ENCODE measurements at regions not wholly inside any gene's neighbourhood (a gene's known extent, or its start where the extent isn't known, plus 50 kb on each side); places are given as distances from the start of the nearest gene placed in this dataset.

- Histone ChIP-seq H3K4me1 (ENCODE audit: low read length) (no peaks in the 10 kb centered on the region), H3K9ac (ENCODE audit: low read length) (no peak overlapping the region), H3K9me3 (ENCODE audit: insufficient read depth, low read length) (no peaks in the 10 kb centered on the region), H3K27me3 (ENCODE audit: low read depth, low read length) (no peaks in the 10 kb centered on the region), H3K4me3 (ENCODE audit: low read length) (no peak overlapping the region), H3K27ac (ENCODE audit: low read length) (no peak overlapping the region), H4K20me1 (ENCODE audit: insufficient read depth, low read length) (no peaks in the 10 kb centered on the region), H3K79me2 (ENCODE audit: low read length) (no peaks in the 10 kb centered on the region), H2AFZ (ENCODE audit: low read depth, low read length) (no peak overlapping the region), H3K36me3 (replicated peaks; ENCODE audit: low read depth, low read length) (no peaks in the 10 kb centered on the region), H3K4me2 (ENCODE audit: low read length) (no peak overlapping the region)
- TF ChIP-seq CTCF (IDR thresholded peaks at IDR 0.05; ENCODE audit: low read depth, low read length): no peak
Observed at GRCh38 chr6:4655196-4656025, 120.8 kb upstream of the CDYL start.

- H3K4me2 ChIP-seq (ENCODE audit: low read length): no peak overlapping the region
- no peak overlapping the region for H3K27ac ChIP-seq (ENCODE audit: low read length)
- H3K27me3 ChIP-seq (ENCODE audit: low read depth, low read length): no peaks in the 10 kb centered on the region
- H3K9me3 ChIP-seq (ENCODE audit: insufficient read depth, low read length): no peaks in the 10 kb centered on the region
- H3K79me2 ChIP-seq (ENCODE audit: low read length): no peaks in the 10 kb centered on the region
- H3K4me3 ChIP-seq (ENCODE audit: low read length): no peak overlapping the region
- H4K20me1 ChIP-seq (ENCODE audit: insufficient read depth, low read length): no peaks in the 10 kb centered on the region
- H3K36me3 ChIP-seq (replicated peaks; ENCODE audit: low read depth, low read length): no peaks in the 10 kb centered on the region
- H2AFZ ChIP-seq (ENCODE audit: low read depth, low read length): no peak overlapping the region
- H3K4me1 ChIP-seq (ENCODE audit: low read length): peaks cover under 1% of the 10 kb centered on the region; the same call in 1 of the 2 replicates
- TF ChIP-seq EZH2phosphoT487 (IDR thresholded peaks at IDR 0.05; ENCODE audit: low read depth) (no peak), CTCF (IDR thresholded peaks at IDR 0.05; ENCODE audit: low read depth, low read length) (no peak)
- H3K9ac ChIP-seq (ENCODE audit: low read length): no peak overlapping the region
Observed at GRCh38 chr6:4653141-4653540, 123.1 kb upstream of the CDYL start.

- TF ChIP-seq CTCF (IDR thresholded peaks at IDR 0.05; ENCODE audit: low read depth, low read length) (no peak), EZH2phosphoT487 (IDR thresholded peaks at IDR 0.05; ENCODE audit: low read depth) (no peak)
- H3K27ac ChIP-seq (ENCODE audit: low read length): no peak overlapping the region
- H3K79me2 ChIP-seq (ENCODE audit: low read length): no peaks in the 10 kb centered on the region
- H3K4me2 ChIP-seq (ENCODE audit: low read length): no peak overlapping the region
- no peaks in the 10 kb centered on the region for H3K36me3 ChIP-seq (replicated peaks; ENCODE audit: low read depth, low read length)
- H3K4me3 ChIP-seq (ENCODE audit: low read length): no peak overlapping the region
- H2AFZ ChIP-seq (ENCODE audit: low read depth, low read length): no peak overlapping the region
- H3K9ac ChIP-seq (ENCODE audit: low read length): no peak overlapping the region
- H3K27me3 ChIP-seq (ENCODE audit: low read depth, low read length): no peaks in the 10 kb centered on the region
- H3K9me3 ChIP-seq (ENCODE audit: insufficient read depth, low read length): no peaks in the 10 kb centered on the region
- H3K4me1 ChIP-seq (ENCODE audit: low read length): peaks cover 11% of the 10 kb centered on the region; the same call in 1 of the 2 replicates
- H4K20me1 ChIP-seq (ENCODE audit: insufficient read depth, low read length): no peaks in the 10 kb centered on the region
Observed at GRCh38 chr6:4651831-4652467, 124.3 kb upstream of the CDYL start.

GRCh38 chr6:4649728-4650127 is 126.5 kb upstream of the CDYL start:
- H3K36me3 ChIP-seq (replicated peaks; ENCODE audit: low read depth, low read length): no peaks in the 10 kb centered on the region
- no peaks in the 10 kb centered on the region for H3K27me3 ChIP-seq (ENCODE audit: low read depth, low read length)
- no peak overlapping the region for H3K4me3 ChIP-seq (ENCODE audit: low read length)
- H3K9me3 ChIP-seq (ENCODE audit: insufficient read depth, low read length): no peaks in the 10 kb centered on the region
- TF ChIP-seq CTCF (IDR thresholded peaks at IDR 0.05; ENCODE audit: low read depth, low read length): no peak
- TF ChIP-seq EZH2phosphoT487 (IDR thresholded peaks at IDR 0.05; ENCODE audit: low read depth): no peak
- H3K4me1 ChIP-seq (ENCODE audit: low read length): peaks cover 11% of the 10 kb centered on the region; the same call in 1 of the 2 replicates
- H4K20me1 ChIP-seq (ENCODE audit: insufficient read depth, low read length): no peaks in the 10 kb centered on the region
- H3K4me2 ChIP-seq (ENCODE audit: low read length): no peak overlapping the region
- H3K9ac ChIP-seq (ENCODE audit: low read length): no peak overlapping the region
- H2AFZ ChIP-seq (ENCODE audit: low read depth, low read length): no peak overlapping the region
- no peaks in the 10 kb centered on the region for H3K79me2 ChIP-seq (ENCODE audit: low read length)
- no peak overlapping the region for H3K27ac ChIP-seq (ENCODE audit: low read length)
